ENCODE measurements at regions not wholly inside any gene's neighbourhood (a gene's known extent, or its start where the extent isn't known, plus 50 kb on each side); places are given as distances from the start of the nearest gene placed in this dataset.

DNA sequence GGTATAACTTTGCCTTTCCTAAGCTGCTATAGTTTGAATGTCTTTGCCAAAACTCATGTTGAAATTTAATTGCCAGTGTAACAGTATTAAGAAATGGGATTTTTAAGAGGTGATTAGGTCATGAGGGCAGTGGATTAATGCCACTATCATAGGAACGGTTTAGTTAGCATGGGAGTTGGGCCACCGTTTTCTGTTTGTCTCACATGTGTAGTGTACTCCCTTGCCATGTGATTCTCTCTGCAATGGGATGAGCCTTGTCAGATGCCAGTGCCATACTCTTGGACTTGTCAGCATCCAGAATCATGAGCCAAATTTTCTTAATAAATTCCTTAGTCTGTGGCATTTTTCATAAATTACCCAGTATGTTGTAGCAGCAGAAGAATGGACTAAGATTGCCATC lies 388.9 kb upstream of the RGPD4 start:
- TF ChIP-seq, protein P1, sequence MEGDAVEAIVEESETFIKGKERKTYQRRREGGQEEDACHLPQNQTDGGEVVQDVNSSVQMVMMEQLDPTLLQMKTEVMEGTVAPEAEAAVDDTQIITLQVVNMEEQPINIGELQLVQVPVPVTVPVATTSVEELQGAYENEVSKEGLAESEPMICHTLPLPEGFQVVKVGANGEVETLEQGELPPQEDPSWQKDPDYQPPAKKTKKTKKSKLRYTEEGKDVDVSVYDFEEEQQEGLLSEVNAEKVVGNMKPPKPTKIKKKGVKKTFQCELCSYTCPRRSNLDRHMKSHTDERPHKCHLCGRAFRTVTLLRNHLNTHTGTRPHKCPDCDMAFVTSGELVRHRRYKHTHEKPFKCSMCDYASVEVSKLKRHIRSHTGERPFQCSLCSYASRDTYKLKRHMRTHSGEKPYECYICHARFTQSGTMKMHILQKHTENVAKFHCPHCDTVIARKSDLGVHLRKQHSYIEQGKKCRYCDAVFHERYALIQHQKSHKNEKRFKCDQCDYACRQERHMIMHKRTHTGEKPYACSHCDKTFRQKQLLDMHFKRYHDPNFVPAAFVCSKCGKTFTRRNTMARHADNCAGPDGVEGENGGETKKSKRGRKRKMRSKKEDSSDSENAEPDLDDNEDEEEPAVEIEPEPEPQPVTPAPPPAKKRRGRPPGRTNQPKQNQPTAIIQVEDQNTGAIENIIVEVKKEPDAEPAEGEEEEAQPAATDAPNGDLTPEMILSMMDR (IDR thresholded peaks at IDR 0.05): no peak
- TF ChIP-seq POLR2AphosphoS5 (IDR thresholded peaks at IDR 0.05) (no peak), POLR2A (IDR thresholded peaks at IDR 0.05; ENCODE audit: low read depth) (no peak), EP300 (IDR thresholded peaks at IDR 0.05) (no peak)

Measured in esophagus muscularis mucosa (tissue), 4 donors.